ENCODE measurements at regions not wholly inside any gene's neighbourhood (a gene's known extent, or its start where the extent isn't known, plus 50 kb on each side); places are given as distances from the start of the nearest gene placed in this dataset.

GRCh38 chr16:51321251-51321650 lies 170.2 kb upstream of the SALL1 start:
- TF ChIP-seq CTCF (IDR thresholded peaks at IDR 0.05; ENCODE audit: insufficient read depth, low read depth, low read length, missing control alignments): no peak
- H3K4me3 ChIP-seq (ENCODE audit: low read length): no peak overlapping the region
- DNase-seq (ENCODE audit: low read depth): no peak

GRCh38 chr16:51317575-51317974 lies 166.5 kb upstream of the SALL1 start:
- no peak for DNase-seq (ENCODE audit: low read depth)
- no peak overlapping the region for H3K4me3 ChIP-seq (ENCODE audit: low read length)
- no peak for TF ChIP-seq CTCF (IDR thresholded peaks at IDR 0.05; ENCODE audit: insufficient read depth, low read depth, low read length, missing control alignments)

GRCh38 chr16:51313198-51313597 lies 162.1 kb upstream of the SALL1 start:
- DNase-seq (ENCODE audit: low read depth): peak; percentile 79
- no peak for TF ChIP-seq CTCF (IDR thresholded peaks at IDR 0.05; ENCODE audit: insufficient read depth, low read depth, low read length, missing control alignments)
- H3K4me3 ChIP-seq (ENCODE audit: low read length): no peak overlapping the region

- no peak for TF ChIP-seq CTCF (IDR thresholded peaks at IDR 0.05; ENCODE audit: insufficient read depth, low read depth, low read length, missing control alignments)
- DNase-seq (ENCODE audit: low read depth): no peak
- H3K4me3 ChIP-seq (ENCODE audit: low read length): no peak overlapping the region
Measured at GRCh38 chr16:51312363-51313150, 161.5 kb upstream of the SALL1 start.

GRCh38 chr16:51310159-51310558 lies 159.1 kb upstream of the SALL1 start:
- no peak overlapping the region for H3K4me3 ChIP-seq (ENCODE audit: low read length)
- no peak for TF ChIP-seq CTCF (IDR thresholded peaks at IDR 0.05; ENCODE audit: insufficient read depth, low read depth, low read length, missing control alignments)
- DNase-seq (ENCODE audit: low read depth): no peak

GRCh38 chr16:51306886-51307595 lies 156.0 kb upstream of the SALL1 start:
- no peak overlapping the region for H3K4me3 ChIP-seq (ENCODE audit: low read length)
- DNase-seq (ENCODE audit: low read depth): no peak
- no peak for TF ChIP-seq CTCF (IDR thresholded peaks at IDR 0.05; ENCODE audit: insufficient read depth, low read depth, low read length, missing control alignments)

Measured in epithelial cell of esophagus (primary cell).